ENCODE measurements at regions not wholly inside any gene's neighbourhood (a gene's known extent, or its start where the extent isn't known, plus 50 kb on each side); places are given as distances from the start of the nearest gene placed in this dataset.

DNA sequence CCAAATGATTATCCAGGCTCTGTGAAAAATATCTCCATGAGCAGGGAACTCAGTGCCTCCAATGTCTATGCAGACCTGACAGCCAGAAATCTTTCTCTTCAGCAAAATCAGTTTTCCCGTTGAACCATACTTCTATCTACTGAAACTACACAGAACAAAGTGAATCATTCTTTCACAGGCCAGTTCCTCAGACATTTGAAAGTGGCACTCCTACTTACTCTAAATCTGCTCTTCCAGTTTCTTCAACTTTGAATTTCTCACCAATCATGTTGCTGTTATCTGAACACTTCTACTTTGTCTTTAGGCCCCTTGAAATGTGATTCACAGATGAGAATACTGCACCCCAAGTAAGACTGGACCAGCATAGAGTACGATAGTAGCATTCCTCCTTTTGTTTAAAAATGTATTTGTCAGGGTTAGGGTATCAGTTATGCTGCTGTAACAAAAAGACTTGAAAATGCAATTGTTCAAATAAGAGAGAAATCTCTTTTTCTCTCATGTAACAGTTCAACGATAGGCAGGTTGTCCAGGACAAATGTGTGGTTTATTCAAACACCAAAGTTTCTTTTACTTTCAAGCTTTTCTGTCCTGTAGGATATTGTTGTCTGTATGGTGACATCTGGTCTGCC lies 210.6 kb upstream of the KLF3 start:
- TF ChIP-seq, protein P1, sequence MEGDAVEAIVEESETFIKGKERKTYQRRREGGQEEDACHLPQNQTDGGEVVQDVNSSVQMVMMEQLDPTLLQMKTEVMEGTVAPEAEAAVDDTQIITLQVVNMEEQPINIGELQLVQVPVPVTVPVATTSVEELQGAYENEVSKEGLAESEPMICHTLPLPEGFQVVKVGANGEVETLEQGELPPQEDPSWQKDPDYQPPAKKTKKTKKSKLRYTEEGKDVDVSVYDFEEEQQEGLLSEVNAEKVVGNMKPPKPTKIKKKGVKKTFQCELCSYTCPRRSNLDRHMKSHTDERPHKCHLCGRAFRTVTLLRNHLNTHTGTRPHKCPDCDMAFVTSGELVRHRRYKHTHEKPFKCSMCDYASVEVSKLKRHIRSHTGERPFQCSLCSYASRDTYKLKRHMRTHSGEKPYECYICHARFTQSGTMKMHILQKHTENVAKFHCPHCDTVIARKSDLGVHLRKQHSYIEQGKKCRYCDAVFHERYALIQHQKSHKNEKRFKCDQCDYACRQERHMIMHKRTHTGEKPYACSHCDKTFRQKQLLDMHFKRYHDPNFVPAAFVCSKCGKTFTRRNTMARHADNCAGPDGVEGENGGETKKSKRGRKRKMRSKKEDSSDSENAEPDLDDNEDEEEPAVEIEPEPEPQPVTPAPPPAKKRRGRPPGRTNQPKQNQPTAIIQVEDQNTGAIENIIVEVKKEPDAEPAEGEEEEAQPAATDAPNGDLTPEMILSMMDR (IDR thresholded peaks at IDR 0.05) = no peak
- no peak for TF ChIP-seq POLR2A (IDR thresholded peaks at IDR 0.05)
